ENCODE measurements at regions not wholly inside any gene's neighbourhood (a gene's known extent, or its start where the extent isn't known, plus 50 kb on each side); places are given as distances from the start of the nearest gene placed in this dataset.

GRCh38 chr1:239951511-239952140, 140.1 kb upstream of the FMN2 start:
- Histone ChIP-seq H3K79me2 (ENCODE audit: insufficient read depth, low read length) (no peaks in the 10 kb centered on the region), H2AFZ (ENCODE audit: insufficient read depth, low read depth, low read length, poor library complexity, severe bottlenecking) (no peak overlapping the region), H4K20me1 (ENCODE audit: insufficient read depth, low read length) (no peaks in the 10 kb centered on the region), H3K4me2 (replicated peaks; ENCODE audit: extremely low read depth, low read length, poor library complexity, severe bottlenecking) (no peak overlapping the region), H3K4me1 (ENCODE audit: control insufficient read depth in 1 of 2, insufficient read depth in 2 of 2, low read length in 2 of 2) (no peaks in the 10 kb centered on the region), H3K27me3 (ENCODE audit: control insufficient read depth in 2 of 2, insufficient read depth in 2 of 2, low read length in 2 of 2) (no peaks in the 10 kb centered on the region), H3K27ac (ENCODE audit: low read depth in 1 of 2, low read length in 2 of 2) (no peak overlapping the region), H3K9ac (ENCODE audit: insufficient read depth, low read length, poor library complexity, severe bottlenecking) (no peak overlapping the region), H3K36me3 (replicated peaks in 1 of 2; ENCODE audit: control insufficient read depth in 1 of 2, insufficient read depth in 2 of 2, low read length in 2 of 2) (no peaks in the 10 kb centered on the region), H3K9me3 (replicated peaks in 1 of 2; ENCODE audit: control insufficient read depth in 1 of 2, insufficient read depth in 1 of 2, low read length in 2 of 2) (no peaks in the 10 kb centered on the region), H3K4me3 (replicated peaks in 1 of 3; ENCODE audit: low read depth in 2 of 3, low read length in 3 of 3) (no peak overlapping the region)
- Mint-ChIP-seq H3K4me3 (no peak overlapping the region), H3K27me3 (ENCODE audit: low read depth in 3 of 3) (peaks cover 0 to 6% (median 4%) of the 10 kb centered on the region in 3 donors), H3K4me1 (no peaks in the 10 kb centered on the region), H3K36me3 (no peaks in the 10 kb centered on the region), H3K9me3 (no peaks in the 10 kb centered on the region), H3K27ac (no peak overlapping the region)
- TF ChIP-seq CTCF (IDR thresholded peaks at IDR 0.05) = peak; percentile 94
- peak; percentile 23 to 55 (median 53) for DNase-seq
- WGBS (ENCODE audit: insufficient coverage) = no CpG with 5 or more reads among the region's 3 CpGs
- intact Hi-C loops (cut with micrococcal nuclease) = no loop called here

- Mint-ChIP-seq H3K4me3 (no peak overlapping the region), H3K36me3 (no peaks in the 10 kb centered on the region), H3K4me1 (no peaks in the 10 kb centered on the region), H3K27me3 (ENCODE audit: low read depth in 3 of 3) (peaks cover 0 to 6% (median 6%) of the 10 kb centered on the region in 3 donors), H3K27ac (no peak overlapping the region), H3K9me3 (no peaks in the 10 kb centered on the region)
- no peaks in the 10 kb centered on the region for H3K27me3 ChIP-seq (ENCODE audit: control insufficient read depth in 2 of 2, insufficient read depth in 2 of 2, low read length in 2 of 2)
- peak; percentile 51 for TF ChIP-seq CTCF (IDR thresholded peaks at IDR 0.05)
- no peaks in the 10 kb centered on the region for H3K9me3 ChIP-seq (replicated peaks in 1 of 2; ENCODE audit: control insufficient read depth in 1 of 2, insufficient read depth in 1 of 2, low read length in 2 of 2)
- no peak overlapping the region for H3K27ac ChIP-seq (ENCODE audit: low read depth in 1 of 2, low read length in 2 of 2)
- intact Hi-C loops (cut with micrococcal nuclease) = no loop called here
- whole genome bisulfite sequencing (ENCODE audit: insufficient coverage) = 80% methylated on average over 7 of the region's 10 CpGs
- H2AFZ ChIP-seq (ENCODE audit: insufficient read depth, low read depth, low read length, poor library complexity, severe bottlenecking) = peak overlapping the region; percentile 30
- H3K4me1 ChIP-seq (ENCODE audit: control insufficient read depth in 1 of 2, insufficient read depth in 2 of 2, low read length in 2 of 2) = no peaks in the 10 kb centered on the region
- no peaks in the 10 kb centered on the region for H3K36me3 ChIP-seq (replicated peaks in 1 of 2; ENCODE audit: control insufficient read depth in 1 of 2, insufficient read depth in 2 of 2, low read length in 2 of 2)
- no peak overlapping the region for H3K4me3 ChIP-seq (replicated peaks in 1 of 3; ENCODE audit: low read depth in 2 of 3, low read length in 3 of 3)
- no peak overlapping the region for H3K4me2 ChIP-seq (replicated peaks; ENCODE audit: extremely low read depth, low read length, poor library complexity, severe bottlenecking)
- H3K79me2 ChIP-seq (ENCODE audit: insufficient read depth, low read length) = no peaks in the 10 kb centered on the region
- no peaks in the 10 kb centered on the region for H4K20me1 ChIP-seq (ENCODE audit: insufficient read depth, low read length)
- no peak for DNase-seq
- no peak overlapping the region for H3K9ac ChIP-seq (ENCODE audit: insufficient read depth, low read length, poor library complexity, severe bottlenecking)
Observed at GRCh38 chr1:239952348-239953308, 139.1 kb upstream of the FMN2 start.

Measured in CD14-positive monocyte (primary cell).